HG03439 (cell line): ENCODE measurements at regions not wholly inside any gene's neighbourhood (a gene's known extent, or its start where the extent isn't known, plus 50 kb on each side); places are given as distances from the start of the nearest gene placed in this dataset.

Source experiments
- ATAC-seq: cut with Tn5 transposase; IDR thresholded peaks from one replicate; pipeline ENCODE4 v1.9.1; 2021; ENCODE audit warnings: mild to moderate bottlenecking, moderate library complexity; ENCODE audit not compliant: unreplicated experiment

DNA sequence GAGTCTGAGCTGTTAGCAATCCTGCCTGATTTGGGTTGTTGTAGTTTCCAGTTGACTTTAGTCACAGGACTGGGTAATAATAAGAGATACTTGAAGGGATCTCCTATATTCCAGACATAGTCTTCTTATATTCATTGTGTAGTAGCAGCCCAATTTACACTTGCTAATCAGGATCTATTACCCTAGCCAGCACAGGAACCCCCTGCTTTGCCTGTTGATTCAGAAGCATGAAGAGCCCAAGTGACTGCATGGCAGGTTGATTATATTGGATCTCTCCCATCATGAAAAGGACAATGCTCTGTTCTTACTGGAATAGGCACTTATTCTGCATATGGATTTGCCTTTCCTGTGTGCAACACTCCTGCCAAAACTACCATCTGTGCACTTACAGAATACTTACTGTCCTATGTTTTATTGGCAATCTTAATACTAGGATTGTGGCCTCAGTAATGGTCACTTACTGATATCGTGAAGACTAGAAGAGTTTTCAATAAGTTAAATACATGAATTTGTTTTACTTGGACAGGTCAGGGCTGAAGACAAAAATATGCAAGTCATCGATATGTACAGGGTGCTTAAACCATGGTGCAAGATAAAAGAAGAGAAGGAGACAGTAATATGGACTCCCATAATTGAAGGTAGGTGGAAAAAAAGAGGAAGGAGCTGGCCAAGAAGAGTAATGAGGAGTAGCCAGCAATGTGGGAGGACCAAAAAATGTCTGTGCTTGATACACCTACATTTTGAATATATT is 304.1 kb downstream of the MCTP2 start:
- ATAC-seq = no peak

DNA sequence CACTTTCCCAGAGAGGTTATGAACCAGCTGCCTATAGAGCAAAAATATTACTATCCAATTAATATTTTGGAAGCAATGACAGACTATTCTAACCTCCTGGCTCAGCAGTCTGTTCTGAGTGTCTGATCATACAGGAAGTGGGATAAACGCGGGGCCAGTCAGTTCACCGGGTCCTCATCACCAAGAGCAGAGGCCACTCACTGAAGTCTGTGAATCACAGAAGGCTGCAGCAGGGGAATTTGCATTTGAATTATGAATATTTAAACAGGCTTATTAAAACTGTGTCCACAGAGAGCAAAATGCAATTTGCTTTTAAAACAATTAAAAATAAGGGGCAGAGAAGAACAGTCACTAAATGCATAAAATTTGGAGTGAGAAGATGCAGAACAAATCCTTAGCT is 305.2 kb downstream of the MCTP2 start:
- ATAC-seq = no peak

DNA sequence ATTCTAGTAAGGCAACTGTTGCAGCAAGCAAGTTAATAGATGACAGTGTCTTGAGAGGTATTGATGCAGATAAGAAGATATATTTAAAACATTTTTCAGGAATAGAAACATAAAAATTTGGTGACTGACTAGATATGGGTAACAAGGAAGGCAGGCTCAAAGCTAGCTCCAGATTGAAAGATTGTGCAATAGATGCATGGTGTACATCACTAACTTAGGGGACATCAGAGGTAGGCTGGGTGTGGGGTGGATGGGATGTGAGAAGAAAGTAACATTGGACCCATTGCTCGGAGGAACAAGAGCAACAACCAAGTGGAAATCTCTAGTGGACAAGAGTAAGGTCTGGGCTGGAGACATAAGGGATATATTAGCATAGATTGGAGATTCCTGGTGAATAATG is 306.9 kb downstream of the MCTP2 start:
- ATAC-seq = no peak

DNA sequence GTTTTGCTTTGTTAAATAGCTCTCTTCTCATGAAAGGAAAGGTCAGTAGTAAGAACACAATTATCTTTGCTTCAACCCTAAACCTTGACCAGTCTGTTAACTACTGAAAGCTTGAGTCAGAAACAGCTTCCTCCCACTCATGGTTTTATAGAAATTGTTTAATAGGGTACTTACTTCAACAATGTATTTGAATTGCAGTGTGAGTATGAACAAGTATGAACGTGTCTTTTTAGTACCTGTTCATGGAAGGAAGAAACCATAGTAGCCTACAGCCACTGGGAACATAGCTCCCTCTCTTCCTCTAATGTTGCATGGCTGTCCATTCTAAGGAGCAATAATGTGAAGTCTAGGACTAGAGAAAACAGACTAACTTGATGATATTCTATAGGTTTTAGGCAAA is 311.0 kb downstream of the MCTP2 start:
- ATAC-seq = no peak

DNA sequence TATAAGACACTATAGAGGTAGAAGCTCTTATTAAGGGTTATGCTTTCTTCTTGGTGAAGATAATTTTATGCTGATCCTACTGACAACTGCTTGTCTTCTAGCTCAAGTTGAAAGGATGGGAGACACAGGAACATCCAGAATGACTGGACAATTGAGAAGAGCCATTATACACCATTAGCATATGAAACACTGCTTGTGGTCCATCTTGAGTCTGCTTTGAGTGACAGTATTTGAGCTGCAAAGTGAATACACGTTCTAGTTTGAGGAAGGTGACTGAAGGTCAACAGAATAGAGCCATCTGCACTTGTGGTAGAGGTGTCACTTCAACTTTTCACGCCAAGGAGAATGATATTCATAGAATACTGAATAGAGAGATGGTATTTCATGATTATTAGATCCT is 315.4 kb downstream of the MCTP2 start:
- no peak for ATAC-seq

DNA sequence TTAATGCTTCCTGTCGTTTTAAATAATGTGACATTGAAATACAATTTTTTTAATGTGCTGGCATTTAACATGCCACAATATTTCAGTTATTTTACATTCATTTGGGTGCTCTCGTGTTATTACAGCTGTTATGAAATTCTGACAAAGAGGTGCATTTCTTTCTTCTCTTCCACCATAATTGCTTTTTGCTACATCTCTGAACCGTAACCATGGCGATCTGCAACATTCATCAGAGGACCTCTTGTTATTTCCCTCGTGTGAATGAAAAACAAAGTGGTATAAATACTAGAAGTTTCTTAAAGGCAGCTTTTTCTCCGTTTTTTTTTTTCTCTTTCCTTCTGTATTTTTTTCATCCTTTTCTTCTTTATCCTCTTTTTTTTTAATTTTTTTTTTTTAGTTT is 316.4 kb downstream of the MCTP2 start:
- ATAC-seq = no peak

DNA sequence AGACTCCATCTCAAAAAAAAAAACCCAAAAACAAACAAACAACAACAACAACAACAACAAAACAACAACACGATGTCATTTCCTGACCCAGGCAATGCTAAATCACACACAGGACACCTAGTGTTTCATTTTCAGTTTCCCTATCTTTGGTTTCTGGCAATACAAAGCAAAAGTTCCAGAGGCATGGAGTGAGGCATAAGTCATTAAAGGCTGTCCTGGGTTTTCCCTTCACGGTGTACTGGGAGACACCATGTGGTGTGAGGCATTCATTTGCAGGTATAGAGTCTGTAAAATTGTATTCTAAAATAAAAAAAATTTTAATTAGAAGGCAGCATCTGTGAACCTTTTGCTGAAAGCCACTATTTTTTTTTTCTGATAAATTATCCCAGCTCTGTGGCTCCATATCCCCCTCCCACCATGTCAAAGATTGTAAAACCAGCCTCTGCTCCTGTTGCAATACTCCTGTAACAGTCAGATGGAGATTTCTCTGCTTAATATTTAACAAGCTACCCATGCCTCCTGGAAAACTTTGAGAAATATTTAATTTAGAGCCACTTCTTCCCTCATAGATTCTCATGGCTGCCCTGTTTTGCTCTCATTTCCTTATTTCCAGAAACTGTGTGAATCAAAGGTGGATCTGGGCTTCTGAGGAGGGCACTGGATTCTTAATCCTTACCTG is 324.6 kb downstream of the MCTP2 start:
- no peak for ATAC-seq

DNA sequence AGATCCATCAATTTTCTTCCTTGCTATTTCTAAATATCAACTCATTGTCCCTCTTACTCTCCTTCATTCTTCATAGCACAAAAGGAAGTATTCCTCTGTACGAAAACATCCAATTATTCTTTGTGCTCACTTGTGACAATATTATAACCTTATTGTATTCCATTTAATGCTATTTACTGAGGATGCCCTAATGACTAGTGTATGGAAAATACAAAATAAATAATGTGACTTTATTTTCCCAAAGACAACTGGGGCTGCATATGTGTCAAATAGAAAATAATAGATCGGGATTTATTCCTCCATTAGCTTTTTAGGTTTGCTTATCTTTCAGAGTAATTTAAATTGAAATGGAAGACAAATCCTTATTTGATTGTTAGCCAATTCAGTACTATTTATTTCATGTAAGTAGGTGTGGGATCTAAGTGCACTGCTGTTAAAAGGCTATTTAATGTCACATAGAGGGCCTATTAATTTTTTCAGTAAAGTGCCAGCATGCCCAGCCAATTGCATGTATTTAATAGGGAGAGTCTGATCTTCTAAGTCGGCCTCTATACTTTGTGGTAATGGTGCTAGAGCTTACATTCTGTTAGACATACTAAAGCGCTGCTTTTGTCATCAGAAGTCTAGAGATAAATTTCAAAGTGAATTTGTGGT is 329.8 kb downstream of the MCTP2 start:
- ATAC-seq = no peak

DNA sequence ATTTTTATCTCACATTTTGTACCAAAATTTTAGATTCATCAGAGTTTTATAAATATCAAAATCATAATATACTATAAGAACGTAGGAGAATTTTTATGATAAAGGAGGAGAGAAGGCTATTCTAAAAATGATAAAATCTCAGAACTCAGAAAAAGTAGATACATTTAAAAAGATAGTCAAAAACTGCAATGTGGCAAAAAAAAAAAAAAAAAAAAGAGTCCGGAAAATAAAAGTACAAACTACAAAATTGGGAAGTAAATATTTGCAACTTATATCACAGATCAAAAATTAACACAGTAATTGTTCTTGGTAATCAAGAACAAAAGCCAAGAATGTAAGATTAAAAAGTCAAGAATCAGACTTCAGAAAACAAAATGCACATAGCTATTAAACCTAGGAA is 332.1 kb downstream of the MCTP2 start:
- ATAC-seq = no peak

DNA sequence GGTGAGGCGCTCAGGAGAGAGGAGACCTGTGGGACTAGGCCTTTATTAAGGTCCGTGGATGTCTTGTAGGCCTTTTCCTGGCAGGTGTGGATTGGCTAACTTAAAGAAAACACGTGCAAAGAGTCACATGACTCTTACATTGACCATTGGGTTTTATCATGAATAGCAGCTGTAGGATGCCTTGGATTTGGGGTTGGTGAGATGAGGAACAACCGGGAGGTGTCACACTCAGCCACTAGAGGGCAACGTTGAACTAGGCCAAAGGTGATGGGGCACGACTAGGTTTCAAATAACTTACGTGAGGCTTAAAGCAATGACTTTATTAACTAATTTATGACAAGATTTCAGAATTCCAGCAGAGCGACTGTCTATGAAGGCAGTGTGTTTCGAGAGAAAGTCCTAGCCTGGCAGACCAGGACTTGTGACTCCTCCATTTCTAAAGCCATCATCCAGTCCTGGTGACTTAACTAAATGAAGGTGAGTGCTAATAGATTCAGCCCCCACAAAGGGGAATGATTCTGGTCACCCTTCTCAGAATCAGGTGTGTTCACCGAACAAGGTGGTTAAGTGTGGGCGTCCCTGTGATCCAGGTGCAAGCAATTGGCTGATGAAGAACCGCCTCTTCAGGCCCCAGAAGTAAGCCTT is 345.6 kb downstream of the MCTP2 start:
- ATAC-seq = peak; percentile 80

DNA sequence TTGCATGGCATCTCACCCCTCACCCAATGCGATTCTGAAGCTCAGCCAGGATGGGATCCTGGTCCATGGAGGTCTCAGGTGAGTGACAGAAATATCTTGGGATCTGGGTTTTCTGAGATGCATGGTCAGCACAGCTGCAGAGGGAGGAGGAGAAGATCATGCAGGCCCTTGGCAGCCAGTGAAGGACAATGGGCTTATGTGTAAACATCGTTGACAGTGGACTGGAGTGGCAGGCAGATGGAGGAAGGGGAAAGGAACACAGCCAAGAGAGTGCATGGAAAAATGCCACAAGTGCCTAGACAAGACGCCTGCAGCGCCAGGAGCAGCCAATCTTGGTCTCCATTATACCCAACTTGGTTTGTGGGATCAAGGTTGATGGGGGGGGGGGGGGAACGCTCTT is 347.9 kb downstream of the MCTP2 start:
- no peak for ATAC-seq

DNA sequence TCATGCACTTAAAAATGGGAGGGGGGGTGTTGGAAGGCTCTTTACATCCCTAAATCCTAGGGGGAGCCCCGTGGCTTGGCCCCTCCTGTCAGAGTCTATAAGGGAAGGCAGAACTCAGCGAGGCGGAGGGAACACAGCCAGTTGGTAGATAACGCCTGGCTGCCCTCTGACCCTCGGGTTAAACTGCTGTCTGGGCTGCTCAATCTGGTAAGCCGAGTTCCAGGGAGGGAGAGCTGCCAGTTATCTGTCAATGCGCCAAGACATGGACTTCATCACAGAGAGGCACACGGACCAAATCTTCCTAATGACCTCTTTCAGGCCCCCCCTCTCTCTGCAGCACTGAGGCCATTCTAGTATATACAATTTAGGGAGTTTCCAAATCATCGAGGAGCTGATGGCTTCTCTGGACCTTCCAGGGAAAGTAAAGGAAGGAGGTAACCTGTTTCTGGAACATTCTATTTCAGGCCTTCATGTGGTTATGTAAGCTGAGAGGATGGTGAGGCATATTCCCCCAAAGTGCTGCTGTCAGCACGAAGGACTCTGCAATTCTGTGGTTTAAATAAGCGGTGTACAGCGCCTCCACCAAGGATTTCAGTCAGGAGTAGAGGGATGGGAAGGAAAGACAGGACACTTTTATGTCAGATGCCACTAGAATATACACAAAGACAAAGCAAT is 349.0 kb downstream of the MCTP2 start:
- no peak for ATAC-seq

DNA sequence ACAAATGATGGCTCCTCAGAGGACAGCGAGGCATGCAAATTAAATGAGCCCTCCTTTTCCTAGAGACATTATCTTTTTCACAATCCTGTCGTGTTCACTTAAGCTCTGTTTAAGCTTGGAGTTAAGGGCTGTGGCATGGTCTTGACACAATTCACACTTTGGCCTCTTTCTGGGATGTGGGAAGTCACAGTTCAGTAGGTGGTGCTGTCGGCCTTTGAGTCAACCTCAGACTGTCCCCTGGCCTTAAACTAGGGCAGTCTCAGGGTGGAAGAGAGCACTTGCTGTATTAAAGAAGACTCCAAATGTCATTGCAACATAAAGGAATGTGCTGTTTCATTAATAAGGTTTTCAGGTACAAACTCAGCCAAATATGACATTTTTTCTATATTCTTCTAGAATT is 351.0 kb downstream of the MCTP2 start:
- ATAC-seq = peak; percentile 48

DNA sequence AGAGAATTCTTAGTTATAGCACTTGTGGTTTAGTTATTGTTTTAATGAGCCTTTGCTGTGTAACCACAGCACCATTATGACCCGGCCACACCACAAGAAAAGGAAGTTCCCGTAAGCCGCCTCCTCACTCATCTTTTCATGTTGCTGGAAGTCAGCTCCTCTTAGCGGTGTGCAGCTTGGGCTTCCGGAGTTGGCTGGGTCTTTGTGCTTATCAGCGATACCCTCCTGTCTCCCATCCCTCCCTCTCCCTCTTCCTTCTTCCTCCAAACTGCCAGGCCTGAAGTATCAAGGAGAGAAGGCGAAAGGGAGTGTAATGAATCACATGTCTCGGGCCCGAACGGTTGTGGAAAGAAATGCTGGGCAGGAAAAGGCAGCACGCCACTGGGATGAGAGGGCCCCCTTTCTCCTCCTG is 353.5 kb downstream of the MCTP2 start:
- ATAC-seq = peak; percentile 79

DNA sequence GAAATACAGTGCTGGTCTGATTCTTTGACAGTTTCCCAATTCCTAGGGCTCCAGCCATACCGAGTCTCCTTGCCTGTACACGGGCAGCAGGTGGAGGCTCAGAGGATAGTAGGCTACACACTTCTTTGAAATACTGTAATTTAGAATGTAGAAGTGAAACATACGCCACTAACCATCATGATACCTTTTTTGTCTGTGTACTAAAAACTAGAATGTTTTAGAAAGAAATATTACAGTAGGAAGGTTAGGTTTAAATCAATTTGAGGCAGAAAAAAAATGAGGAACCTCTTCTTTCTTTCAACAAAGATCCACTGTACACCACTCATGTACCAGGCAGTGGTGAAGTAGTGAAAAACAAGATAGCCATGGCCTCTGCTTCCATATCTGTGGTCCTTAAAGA is 354.7 kb downstream of the MCTP2 start:
- ATAC-seq = no peak

DNA sequence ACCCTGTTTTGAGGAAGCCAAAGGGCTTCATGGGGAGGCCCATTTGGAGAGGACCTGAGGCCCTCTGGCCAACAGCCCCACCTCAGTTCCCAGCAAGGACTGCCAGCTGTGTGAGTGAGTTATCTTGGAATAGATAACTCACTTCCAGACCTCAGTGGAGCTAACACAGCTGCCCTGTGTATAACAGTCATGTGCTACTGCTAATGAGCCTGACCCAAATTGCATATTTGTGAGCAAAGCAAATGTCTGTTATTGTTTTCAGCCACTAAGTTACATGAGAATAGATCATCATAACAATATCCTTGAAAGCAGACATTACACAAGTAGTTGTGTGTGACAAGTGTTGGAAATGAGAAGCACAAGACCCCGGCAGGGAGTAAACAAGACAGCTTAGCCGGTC is 355.8 kb downstream of the MCTP2 start:
- no peak for ATAC-seq

DNA sequence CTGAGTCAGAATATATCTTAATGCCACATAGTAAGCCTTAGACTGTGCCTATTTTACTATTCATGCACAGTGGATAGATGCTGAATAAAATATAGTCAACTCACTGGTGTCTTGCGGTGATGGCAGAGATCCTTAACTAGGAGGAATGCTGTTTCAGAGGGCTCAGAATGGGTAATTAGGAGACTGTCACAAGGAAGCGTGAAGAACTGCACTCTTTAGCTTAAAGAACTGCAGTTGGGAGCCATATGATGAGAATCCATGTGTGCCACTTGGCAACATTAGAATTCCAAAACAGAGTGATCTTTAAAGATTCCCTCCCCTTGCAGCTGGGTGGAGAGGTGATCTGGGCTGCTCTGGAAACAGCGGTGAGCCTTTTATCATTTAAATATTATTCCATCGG is 357.6 kb downstream of the MCTP2 start:
- no peak for ATAC-seq

DNA sequence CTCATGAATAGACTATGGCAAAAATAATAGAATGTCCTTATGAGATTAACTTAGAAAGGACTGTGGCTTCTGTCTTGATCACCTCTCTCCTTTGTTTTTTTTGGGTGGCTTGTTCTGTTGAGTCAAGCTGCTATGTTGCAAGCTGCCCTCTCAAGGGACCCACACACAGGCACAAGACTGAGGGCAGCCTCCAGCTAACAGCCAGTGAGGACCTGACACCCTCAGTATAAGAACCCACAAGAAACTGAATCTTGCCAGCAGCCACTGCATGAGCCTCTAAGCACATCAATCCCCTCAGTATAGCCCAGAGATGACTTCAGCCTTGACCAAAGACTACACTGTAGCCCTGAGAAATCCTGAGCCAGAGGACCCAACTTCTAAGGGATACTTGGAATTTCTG is 361.1 kb downstream of the MCTP2 start:
- no peak for ATAC-seq

DNA sequence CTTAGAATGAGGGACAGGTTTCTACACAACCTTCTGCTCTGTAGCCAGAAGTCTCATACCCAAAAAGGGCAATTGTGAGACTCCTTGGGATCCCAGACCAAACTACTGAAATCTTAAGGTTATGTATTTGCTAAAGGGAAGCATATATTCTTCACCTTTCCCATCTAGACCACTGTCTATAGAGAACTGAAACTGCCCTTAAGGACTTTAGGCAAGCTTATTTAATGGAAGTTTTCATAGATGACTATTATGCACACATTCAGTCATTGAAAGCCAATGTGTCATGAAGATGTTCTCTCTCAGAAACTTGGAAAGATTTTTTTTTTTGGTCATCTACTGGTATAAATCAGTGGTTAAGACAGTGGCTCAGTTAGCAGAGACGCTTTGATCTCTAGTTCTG is 365.3 kb downstream of the MCTP2 start:
- no peak for ATAC-seq

DNA sequence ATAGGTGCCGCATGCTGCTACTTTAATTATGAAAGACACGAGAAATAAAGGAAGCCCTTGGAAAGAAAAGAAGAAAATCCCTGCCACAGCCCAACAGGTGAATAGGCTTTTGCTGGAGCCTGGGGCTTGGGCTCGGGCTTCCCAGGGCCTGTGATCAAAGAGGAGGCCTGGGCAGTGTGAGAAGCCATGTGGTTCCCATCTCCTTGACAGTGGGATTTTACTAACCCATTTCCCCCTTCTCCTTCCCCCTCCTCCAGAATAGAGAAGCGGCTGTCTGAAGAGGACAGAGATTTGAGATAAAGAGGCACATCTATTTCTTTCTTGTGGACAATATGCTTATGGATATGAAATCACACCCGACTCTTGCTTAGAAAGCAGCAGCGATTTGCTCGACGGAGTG is 369.1 kb downstream of the MCTP2 start:
- ATAC-seq = no peak

DNA sequence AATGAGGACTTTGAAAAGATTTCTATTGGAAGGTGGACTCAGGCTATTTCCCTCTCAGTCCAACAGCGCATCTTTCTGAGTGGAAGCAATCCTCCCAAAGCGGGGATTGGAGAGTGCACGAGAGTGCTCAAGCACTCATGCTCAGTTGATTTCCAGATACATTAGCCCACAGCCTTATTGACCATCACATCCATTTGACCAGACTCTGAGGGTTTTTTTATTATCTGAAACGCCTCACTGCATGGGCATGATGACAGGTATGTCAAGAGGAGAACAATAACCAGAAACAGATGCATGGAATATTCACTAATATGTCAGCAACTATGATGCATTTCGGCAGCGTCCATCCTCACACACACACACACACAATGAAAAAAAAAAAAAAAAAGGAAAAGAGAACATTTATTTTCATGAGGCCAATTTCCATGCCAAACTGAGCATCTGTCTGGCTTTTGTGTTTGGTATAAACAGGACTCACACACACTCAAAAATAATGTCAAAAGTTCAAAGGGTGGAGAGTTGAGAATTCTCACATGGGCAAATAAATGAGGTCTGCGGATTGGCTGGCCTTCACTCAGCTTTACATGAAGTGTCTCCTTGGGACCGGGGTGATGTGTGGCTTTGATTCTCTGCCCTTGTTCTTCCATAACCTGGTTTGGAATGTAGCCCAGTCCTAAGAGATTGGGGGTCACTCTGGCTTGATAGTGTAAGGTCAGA is 371.6 kb downstream of the MCTP2 start:
- ATAC-seq = no peak
